PC-9 (cell line): ENCODE measurements at regions not wholly inside any gene's neighbourhood (a gene's known extent, or its start where the extent isn't known, plus 50 kb on each side); places are given as distances from the start of the nearest gene placed in this dataset.

Experiments
- CTCF ChIP-seq: fragments of 200-600 bp; sonication (generic); conservative IDR thresholded peaks from 2 replicates; pipeline ENCODE4 v1.6.1; 2017; ENCODE audit warnings: mixed run types, antibody characterized with exemption, mild to moderate bottlenecking, moderate library complexity
- EZH2 ChIP-seq: fragments of 200-600 bp; sonication (generic); IDR thresholded peaks from 2 replicates; pipeline ENCODE4 v1.8.0; 2017; ENCODE audit warnings: antibody characterized with exemption, low read depth

GRCh38 chr5:58394339-58394738 is 65.5 kb downstream of the PLK2 start:
- TF ChIP-seq CTCF, result no peak
- TF ChIP-seq EZH2, result no peak
